GM12878 (cell line): ENCODE measurements at regions not wholly inside any gene's neighbourhood (a gene's known extent, or its start where the extent isn't known, plus 50 kb on each side); places are given as distances from the start of the nearest gene placed in this dataset.

Experiments
- FOXM1 ChIP-seq: IDR thresholded peaks from 2 replicates; pipeline ENCODE4 v1.6.1; 2012; ENCODE audit warnings: low read depth, mild to moderate bottlenecking, inconsistent platforms, low read length, moderate library complexity
- RCOR1 ChIP-seq: conservative IDR thresholded peaks from 2 replicates; pipeline ENCODE4 v1.6.1; 2012; ENCODE audit warnings: low read depth, low read length, improper control_type of control experiment
- TF ChIP-seq, protein P1 (sequence below), 3 experiments: IDR thresholded peaks in 2 of 3; conservative IDR thresholded peaks in 1 of 3; 2 replicates each; pipeline ENCODE4 v1.5.1; 2011; ENCODE audit warnings: low read depth in 3 of 3, low read length in 3 of 3, mild to moderate bottlenecking in 3 of 3, control low read depth in 2 of 3, moderate library complexity in 2 of 3, inconsistent platforms in 1 of 3, mixed read lengths in 1 of 3; ENCODE audit not compliant: control insufficient read depth in 2 of 3, insufficient read depth in 1 of 3; ENCODE audit errors: extremely low read depth in 1 of 3
- TF ChIP-seq, protein P2 (sequence below): IDR thresholded peaks from 2 replicates; pipeline ENCODE4 v1.6.1; 2011; ENCODE audit warnings: borderline replicate concordance, low read depth, mild to moderate bottlenecking, moderate library complexity, mixed read lengths, low read length; ENCODE audit not compliant: insufficient read depth; ENCODE audit errors: extremely low read length

DNA sequence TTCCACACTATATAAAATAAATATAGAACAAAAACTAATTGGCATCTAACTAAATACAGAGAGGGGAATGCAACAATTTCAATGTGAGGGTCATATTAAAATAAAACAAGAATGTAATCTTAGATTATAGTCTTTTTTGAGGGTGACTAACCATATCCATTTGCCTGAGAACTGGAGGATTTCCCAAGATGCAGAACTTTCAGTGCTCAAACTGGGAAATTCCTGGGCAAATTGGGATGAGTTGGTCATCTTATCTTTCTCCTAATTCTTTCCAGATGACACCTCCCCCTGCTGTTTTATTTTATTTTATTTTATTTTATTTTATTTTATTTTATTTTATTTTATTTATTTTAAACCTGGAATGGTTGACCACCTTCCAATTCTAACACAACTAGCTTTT lies 846.2 kb downstream of the SLC4A3 start:
- no peak for TF ChIP-seq RCOR1
- TF ChIP-seq, protein P1, sequence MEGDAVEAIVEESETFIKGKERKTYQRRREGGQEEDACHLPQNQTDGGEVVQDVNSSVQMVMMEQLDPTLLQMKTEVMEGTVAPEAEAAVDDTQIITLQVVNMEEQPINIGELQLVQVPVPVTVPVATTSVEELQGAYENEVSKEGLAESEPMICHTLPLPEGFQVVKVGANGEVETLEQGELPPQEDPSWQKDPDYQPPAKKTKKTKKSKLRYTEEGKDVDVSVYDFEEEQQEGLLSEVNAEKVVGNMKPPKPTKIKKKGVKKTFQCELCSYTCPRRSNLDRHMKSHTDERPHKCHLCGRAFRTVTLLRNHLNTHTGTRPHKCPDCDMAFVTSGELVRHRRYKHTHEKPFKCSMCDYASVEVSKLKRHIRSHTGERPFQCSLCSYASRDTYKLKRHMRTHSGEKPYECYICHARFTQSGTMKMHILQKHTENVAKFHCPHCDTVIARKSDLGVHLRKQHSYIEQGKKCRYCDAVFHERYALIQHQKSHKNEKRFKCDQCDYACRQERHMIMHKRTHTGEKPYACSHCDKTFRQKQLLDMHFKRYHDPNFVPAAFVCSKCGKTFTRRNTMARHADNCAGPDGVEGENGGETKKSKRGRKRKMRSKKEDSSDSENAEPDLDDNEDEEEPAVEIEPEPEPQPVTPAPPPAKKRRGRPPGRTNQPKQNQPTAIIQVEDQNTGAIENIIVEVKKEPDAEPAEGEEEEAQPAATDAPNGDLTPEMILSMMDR (IDR thresholded peaks at IDR 0.05 in 2 of 3, conservative IDR thresholded peaks at IDR 0.05 in 1 of 3; ENCODE audit: control insufficient read depth in 2 of 3, extremely low read depth in 1 of 3, insufficient read depth in 1 of 3, low read depth in 3 of 3, low read length in 3 of 3) = no peak
- TF ChIP-seq, protein P2, sequence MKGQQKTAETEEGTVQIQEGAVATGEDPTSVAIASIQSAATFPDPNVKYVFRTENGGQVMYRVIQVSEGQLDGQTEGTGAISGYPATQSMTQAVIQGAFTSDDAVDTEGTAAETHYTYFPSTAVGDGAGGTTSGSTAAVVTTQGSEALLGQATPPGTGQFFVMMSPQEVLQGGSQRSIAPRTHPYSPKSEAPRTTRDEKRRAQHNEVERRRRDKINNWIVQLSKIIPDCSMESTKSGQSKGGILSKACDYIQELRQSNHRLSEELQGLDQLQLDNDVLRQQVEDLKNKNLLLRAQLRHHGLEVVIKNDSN = no peak
- TF ChIP-seq FOXM1 = no peak
